Right atrium auricular region (tissue), 2 donors: ENCODE measurements at regions not wholly inside any gene's neighbourhood (a gene's known extent, or its start where the extent isn't known, plus 50 kb on each side); places are given as distances from the start of the nearest gene placed in this dataset.

Experiments
- DNase-seq: peaks from one replicate; pipeline ENCODE4 v3.0.0-alpha.2; 2019; ENCODE audit warnings: low spot score
- H3K27ac ChIP-seq, 2 donors: fragments of 200-600 bp; sonication (generic); 1 replicate in 1 of 2; 2 replicates in 1 of 2; pipeline ENCODE4 v1.5.1; 2016 to 2019
- H3K27me3 ChIP-seq, 2 donors: fragments of 200-600 bp; sonication (generic); one replicate each; pipeline versions ENCODE4 v1.5.1 to v1.6.0; 2017 to 2019
- H3K36me3 ChIP-seq: fragments of 200-600 bp; sonication (generic); one replicate; pipeline ENCODE4 v1.5.1; 2016
- H3K4me1 ChIP-seq, 2 donors: fragments of 200-600 bp; sonication (generic); one replicate each; pipeline versions ENCODE4 v1.5.1 to v1.6.0; 2017 to 2019
- H3K4me3 ChIP-seq, 2 donors: fragments of 200-600 bp; sonication (generic); 1 replicate in 1 of 2; 2 replicates in 1 of 2; pipeline ENCODE4 v1.5.1; 2017 to 2019; ENCODE audit warnings: mild to moderate bottlenecking in 1 of 2, moderate library complexity in 1 of 2
- H3K9me3 ChIP-seq, 2 donors: fragments of 200-600 bp; sonication (generic); one replicate each; pipeline ENCODE4 v1.5.1; 2019
- TF ChIP-seq, protein P1 (sequence below), 2 donors: fragments of 200-600 bp; sonication (generic); IDR thresholded peaks; one replicate each; pipeline ENCODE4 v1.5.1; 2019; ENCODE audit warnings: antibody characterized with exemption in 2 of 2

DNA sequence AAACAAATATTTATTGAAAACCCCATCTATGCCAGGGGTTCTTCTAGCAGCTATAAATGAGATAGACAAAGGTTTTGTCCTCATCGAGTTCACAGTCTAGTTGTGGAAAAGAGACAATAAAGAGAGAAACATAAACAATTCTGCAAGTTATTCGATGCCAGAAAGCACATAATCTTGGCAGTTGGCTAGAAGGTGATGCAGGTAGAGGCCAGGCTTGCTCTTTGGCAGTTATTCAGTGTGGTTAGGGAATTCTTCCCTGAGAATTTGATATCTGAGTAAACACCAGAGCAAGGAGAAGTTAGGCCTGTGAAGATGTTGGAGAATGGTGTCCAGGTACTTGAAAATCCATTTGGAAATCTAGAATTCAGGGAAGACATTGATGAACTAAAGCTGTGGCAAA lies 547.4 kb downstream of the SLC4A3 start:
- no peak overlapping the region for H3K27ac ChIP-seq
- TF ChIP-seq, protein P1, sequence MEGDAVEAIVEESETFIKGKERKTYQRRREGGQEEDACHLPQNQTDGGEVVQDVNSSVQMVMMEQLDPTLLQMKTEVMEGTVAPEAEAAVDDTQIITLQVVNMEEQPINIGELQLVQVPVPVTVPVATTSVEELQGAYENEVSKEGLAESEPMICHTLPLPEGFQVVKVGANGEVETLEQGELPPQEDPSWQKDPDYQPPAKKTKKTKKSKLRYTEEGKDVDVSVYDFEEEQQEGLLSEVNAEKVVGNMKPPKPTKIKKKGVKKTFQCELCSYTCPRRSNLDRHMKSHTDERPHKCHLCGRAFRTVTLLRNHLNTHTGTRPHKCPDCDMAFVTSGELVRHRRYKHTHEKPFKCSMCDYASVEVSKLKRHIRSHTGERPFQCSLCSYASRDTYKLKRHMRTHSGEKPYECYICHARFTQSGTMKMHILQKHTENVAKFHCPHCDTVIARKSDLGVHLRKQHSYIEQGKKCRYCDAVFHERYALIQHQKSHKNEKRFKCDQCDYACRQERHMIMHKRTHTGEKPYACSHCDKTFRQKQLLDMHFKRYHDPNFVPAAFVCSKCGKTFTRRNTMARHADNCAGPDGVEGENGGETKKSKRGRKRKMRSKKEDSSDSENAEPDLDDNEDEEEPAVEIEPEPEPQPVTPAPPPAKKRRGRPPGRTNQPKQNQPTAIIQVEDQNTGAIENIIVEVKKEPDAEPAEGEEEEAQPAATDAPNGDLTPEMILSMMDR (IDR thresholded peaks at IDR 0.05), result no peak
- no peaks in the 10 kb centered on the region for H3K4me1 ChIP-seq
- H3K36me3 ChIP-seq, result no peaks in the 10 kb centered on the region
- H3K9me3 ChIP-seq, result no peaks in the 10 kb centered on the region
- no peak for DNase-seq
- no peaks in the 10 kb centered on the region for H3K27me3 ChIP-seq
- no peak overlapping the region for H3K4me3 ChIP-seq

DNA sequence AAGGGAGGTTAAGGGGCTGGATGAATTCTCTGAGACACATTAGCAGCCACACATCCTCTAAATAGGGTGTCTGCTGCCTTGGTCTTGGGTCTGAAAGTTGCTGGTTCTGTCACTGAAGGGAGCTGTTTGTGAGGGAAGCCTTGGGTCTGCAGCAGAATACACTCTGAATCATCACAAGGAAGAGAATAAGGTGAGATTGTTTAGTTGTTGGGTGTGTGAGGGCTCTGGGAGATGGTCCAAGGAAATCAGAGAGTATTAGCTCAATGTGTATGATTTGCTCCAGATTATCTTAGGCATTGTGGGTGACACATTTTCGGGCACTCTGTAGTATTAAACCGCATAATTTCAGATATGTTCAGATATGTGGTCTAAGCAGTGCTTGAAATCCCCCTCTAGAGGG lies 548.5 kb downstream of the SLC4A3 start:
- Histone ChIP-seq H3K9me3 (no peaks in the 10 kb centered on the region), H3K36me3 (no peaks in the 10 kb centered on the region), H3K4me3 (no peak overlapping the region), H3K4me1 (no peaks in the 10 kb centered on the region), H3K27ac (no peak overlapping the region), H3K27me3 (no peaks in the 10 kb centered on the region)
- DNase-seq, result no peak
- TF ChIP-seq, protein P1 (IDR thresholded peaks at IDR 0.05), result no peak

DNA sequence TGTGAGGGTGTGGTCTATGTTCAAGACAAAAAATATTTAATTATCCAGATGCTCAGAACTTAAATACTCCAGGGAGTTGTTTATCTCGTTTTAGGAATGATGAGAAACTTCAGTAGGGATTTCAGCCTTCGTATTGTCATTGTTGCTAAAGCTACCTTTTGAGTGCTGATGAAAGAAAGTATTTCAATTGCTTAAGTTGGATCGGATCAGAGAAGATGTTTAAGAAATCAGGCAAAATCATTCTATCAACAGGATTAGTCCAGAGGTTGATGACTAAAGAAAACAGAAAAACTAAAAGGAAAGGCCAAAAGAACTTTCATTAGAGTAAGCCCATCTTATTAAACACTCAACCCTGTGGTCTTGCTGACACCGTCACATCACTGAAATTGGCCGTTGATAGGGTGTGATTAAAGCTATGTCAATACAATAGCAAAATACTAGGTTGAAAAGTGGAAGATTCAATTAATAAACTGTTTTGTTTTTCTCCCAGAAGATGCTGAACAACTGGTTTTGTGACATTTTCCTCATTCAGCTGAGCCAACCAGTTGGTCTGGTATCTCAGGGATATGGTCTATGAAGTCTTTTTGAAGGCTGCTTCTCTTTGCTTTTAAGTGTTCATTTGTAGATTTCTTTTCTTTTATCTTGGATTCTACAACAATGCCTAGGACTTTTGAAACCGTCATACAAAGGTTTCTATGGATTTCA lies 551.7 kb downstream of the SLC4A3 start:
- Histone ChIP-seq H3K36me3 (no peaks in the 10 kb centered on the region), H3K27ac (no peak overlapping the region), H3K27me3 (no peaks in the 10 kb centered on the region), H3K9me3 (no peaks in the 10 kb centered on the region), H3K4me3 (no peak overlapping the region), H3K4me1 (no peaks in the 10 kb centered on the region)
- DNase-seq, result no peak
- TF ChIP-seq, protein P1 (IDR thresholded peaks at IDR 0.05), result no peak

DNA sequence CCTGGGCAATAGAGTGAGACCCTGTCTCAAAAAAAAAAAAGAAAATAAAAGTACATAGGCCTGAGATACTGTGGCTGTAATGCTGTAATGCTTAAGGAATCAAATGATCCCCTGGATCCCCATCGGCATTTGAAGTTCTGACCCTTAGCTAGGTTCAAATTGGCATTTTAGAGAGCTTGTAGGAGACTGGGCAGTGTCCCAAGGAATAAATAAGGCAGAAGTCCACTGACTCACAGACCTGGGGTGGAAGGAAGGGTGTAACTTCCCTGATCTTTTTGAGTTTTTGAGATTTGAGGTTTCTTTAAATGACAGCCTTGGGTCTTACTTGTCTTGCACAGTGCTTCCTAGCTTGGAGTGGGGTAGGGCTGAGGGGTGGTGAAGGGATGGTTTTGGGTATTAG lies 553.7 kb downstream of the SLC4A3 start:
- no peaks in the 10 kb centered on the region for H3K27me3 ChIP-seq
- H3K4me3 ChIP-seq, result no peak overlapping the region
- no peaks in the 10 kb centered on the region for H3K9me3 ChIP-seq
- H3K36me3 ChIP-seq, result no peaks in the 10 kb centered on the region
- no peak overlapping the region for H3K27ac ChIP-seq
- TF ChIP-seq, protein P1 (IDR thresholded peaks at IDR 0.05), result no peak
- DNase-seq, result no peak
- H3K4me1 ChIP-seq, result no peaks in the 10 kb centered on the region

DNA sequence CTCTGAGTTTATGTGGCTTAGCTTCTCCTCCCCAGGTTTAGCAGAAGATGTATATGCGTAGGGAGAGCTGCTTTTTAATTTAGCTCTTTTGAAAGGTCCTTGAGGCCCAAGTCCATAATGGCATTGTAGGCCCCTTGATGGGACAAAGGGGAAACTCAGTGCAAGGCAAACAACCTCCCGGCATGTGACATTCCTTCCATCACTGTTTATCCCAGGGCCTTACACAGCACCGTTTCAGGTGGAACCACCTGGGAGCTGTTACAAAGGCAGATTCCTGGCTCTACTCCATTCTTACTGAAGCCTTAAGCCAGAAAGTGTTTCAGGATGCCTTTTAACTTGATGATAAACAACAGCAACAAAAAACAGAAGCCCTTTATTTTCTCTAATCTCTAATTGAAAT lies 555.4 kb downstream of the SLC4A3 start:
- Histone ChIP-seq H3K36me3 (no peaks in the 10 kb centered on the region), H3K27me3 (no peaks in the 10 kb centered on the region), H3K4me3 (no peak overlapping the region), H3K9me3 (no peaks in the 10 kb centered on the region), H3K27ac (no peak overlapping the region), H3K4me1 (no peaks in the 10 kb centered on the region)
- TF ChIP-seq, protein P1 (IDR thresholded peaks at IDR 0.05), result no peak
- no peak for DNase-seq

DNA sequence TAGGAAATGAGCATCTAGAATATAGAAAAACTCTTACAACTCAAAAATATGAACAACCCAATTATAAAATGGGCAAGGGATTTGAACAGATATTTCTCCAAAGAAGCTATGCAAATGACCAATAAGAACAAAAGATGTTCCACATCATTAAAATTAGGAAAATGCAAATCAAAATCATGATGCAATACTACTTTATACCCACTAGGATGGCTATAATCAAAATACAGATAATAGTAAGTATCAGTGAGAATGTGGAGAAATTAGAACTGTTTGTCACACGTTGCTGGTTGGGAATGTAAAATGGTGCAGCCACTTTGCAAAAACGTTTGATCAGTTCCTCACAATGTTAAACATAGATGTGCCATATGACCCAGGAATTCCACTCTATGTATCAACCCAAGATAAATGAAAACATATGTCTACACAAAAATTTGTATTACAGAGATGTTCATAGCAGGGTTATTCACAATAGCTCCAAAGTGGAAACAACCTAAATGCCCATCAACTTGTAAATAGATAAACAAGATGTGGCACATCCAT lies 558.4 kb downstream of the SLC4A3 start:
- no peaks in the 10 kb centered on the region for H3K9me3 ChIP-seq
- H3K36me3 ChIP-seq, result no peaks in the 10 kb centered on the region
- H3K27me3 ChIP-seq, result no peaks in the 10 kb centered on the region
- TF ChIP-seq, protein P1 (IDR thresholded peaks at IDR 0.05), result no peak
- no peak overlapping the region for H3K4me3 ChIP-seq
- H3K4me1 ChIP-seq, result no peaks in the 10 kb centered on the region
- H3K27ac ChIP-seq, result no peak overlapping the region
- DNase-seq, result no peak
